Omental fat pad (tissue), 3 donors: ENCODE measurements at regions not wholly inside any gene's neighbourhood (a gene's known extent, or its start where the extent isn't known, plus 50 kb on each side); places are given as distances from the start of the nearest gene placed in this dataset.

Source experiments
- ATAC-seq: fragments of 150-250 bp; one replicate; pipeline ENCODE4 v1.9.1; 2016; ENCODE audit warnings: mild to moderate bottlenecking, moderate library complexity; ENCODE audit not compliant: low FRiP score
- DNase-seq: peaks from one replicate; pipeline ENCODE4 v3.0.0-alpha.2; 2019; ENCODE audit warnings: low spot score
- TF ChIP-seq, protein P1 (sequence below), 3 donors: fragments of 450-650 bp; IDR thresholded peaks; one replicate each; pipeline ENCODE4 v1.5.1; 2016 to 2017; ENCODE audit warnings: antibody characterized with exemption in 3 of 3, mild to moderate bottlenecking in 3 of 3, moderate library complexity in 2 of 3

DNA sequence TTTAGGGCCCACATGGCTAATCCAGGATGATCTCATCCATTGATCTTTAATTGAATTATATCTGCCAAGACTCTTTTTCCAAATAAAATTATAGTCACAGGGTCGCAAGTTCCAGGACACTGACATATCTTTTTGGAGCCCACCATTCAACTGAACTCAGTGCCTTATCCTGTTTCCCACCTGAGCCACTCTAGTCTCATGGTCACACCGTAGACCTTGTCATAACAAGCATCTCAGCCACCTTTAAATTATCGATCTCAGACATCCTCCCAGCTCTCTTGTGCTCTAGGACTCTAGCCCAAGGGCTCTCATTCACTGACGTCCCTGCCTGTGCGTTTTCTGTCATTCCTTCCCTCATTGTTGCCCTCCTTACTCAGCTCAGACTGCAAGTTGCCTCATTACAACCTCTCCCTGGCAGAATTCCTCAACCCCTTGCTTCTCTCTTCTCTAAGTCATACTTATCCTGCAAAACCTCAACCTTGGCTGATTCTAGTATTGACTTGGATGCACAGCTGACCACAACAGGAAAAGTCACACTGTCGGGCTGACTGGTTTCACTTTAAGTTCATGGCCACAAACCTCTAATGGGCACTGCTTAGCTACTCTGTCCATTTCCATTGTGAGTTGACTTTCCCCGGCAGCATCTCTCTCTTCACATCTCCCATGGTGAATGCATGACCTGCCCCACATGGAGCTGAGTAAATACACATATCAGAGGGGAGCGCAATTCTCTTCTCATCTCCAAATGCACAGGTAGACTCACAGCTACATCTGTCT, 91.0 kb upstream of the TRIM2 start:
- ATAC-seq (no peak), DNase-seq (no peak)

DNA sequence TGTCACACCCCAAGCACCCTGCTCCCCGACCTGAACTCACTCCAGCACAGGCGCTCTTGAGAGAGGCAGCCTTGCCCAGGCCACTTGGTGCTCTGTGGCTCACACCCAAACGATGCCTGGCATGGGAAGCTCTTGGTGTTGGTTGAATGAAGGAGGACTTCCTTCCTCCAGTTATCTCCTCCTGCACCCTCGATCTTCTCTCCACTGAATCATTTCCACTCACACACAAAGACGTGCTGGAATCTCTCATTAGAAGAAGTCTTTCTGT, 90.5 kb upstream of the TRIM2 start:
- ATAC-seq, result no peak
- DNase-seq, result no peak
- TF ChIP-seq, protein P1, sequence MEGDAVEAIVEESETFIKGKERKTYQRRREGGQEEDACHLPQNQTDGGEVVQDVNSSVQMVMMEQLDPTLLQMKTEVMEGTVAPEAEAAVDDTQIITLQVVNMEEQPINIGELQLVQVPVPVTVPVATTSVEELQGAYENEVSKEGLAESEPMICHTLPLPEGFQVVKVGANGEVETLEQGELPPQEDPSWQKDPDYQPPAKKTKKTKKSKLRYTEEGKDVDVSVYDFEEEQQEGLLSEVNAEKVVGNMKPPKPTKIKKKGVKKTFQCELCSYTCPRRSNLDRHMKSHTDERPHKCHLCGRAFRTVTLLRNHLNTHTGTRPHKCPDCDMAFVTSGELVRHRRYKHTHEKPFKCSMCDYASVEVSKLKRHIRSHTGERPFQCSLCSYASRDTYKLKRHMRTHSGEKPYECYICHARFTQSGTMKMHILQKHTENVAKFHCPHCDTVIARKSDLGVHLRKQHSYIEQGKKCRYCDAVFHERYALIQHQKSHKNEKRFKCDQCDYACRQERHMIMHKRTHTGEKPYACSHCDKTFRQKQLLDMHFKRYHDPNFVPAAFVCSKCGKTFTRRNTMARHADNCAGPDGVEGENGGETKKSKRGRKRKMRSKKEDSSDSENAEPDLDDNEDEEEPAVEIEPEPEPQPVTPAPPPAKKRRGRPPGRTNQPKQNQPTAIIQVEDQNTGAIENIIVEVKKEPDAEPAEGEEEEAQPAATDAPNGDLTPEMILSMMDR (IDR thresholded peaks at IDR 0.05), result no peak

More for the DNA sequence above, 91.0 kb upstream of the TRIM2 start:
- TF ChIP-seq, protein P1 (IDR thresholded peaks at IDR 0.05), result no peak

DNA sequence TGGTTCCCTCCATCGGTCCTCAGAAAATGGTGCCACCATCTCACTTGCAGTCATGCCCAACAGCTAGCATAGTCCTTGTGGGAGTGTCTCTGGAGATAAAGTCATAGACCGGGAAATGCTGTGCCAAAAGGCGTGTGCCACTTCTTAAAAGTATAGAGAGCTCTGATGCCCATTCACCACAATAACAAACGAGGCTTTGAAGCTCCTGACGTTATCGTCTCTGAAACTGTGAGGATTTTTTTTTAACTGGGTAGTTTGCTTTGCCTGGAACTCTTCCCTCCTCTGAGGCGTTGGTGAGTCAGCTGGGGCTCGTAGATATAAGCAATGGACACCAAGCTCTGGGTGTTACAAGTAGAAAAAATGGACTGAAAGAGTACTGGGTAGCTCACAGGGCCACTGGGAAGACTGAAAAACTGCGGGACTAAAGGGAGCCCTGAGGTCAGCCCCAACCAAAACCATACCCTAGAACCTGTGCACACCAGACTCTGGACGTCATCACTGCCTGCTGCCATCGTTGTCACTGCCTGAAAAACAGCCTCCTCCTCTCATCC, 89.4 kb upstream of the TRIM2 start:
- ATAC-seq, result no peak
- TF ChIP-seq, protein P1 (IDR thresholded peaks at IDR 0.05), result no peak
- DNase-seq, result no peak

DNA sequence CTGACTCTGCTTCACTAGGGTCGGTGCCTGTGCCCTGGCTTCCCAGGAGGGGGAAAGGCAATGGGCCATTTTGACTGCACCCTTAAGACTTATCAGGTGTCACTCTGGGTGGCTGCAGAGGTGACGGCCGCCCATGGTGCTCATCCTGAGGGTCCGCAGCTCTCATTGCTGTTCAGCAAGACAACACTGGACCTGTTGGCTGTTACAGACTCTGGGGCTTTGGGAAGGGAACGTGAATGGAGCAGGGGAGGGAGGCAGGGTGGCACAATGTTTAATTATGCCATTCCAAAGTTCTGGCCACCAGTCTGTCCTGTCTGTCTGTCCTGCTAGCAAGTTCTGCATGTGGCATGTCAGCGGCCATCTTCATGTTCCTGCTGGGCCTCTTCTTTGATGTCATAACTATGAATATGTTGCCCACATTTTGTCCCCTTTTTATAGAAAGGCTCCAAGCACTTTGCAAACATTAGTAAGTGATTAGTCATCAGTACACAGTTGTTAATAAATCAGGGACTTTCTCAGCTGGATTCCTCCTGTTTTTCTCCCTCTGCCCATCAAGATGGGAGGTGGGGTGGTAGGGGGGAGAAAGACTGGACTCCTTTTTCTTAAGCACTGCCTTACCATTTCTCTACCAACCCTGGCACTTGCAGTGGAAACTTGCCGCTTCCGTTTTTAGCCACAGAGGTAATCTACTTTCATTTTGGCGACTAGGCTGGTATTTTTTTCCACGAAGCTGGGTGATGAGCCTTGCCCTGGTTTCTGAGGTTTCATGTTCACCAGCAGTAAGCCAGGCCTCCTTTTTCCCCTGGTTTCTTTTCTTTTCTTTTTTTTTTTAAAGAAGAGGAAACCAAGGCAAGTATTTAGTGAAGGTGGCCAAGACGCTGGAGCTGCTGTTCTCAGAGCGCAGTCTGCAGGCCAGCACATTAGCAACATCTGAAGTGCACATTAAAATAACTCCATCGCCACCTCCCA, 88.6 kb upstream of the TRIM2 start:
- TF ChIP-seq, protein P1 (IDR thresholded peaks at IDR 0.05), result no peak
- ATAC-seq (peak; percentile 76), DNase-seq (no peak)

DNA sequence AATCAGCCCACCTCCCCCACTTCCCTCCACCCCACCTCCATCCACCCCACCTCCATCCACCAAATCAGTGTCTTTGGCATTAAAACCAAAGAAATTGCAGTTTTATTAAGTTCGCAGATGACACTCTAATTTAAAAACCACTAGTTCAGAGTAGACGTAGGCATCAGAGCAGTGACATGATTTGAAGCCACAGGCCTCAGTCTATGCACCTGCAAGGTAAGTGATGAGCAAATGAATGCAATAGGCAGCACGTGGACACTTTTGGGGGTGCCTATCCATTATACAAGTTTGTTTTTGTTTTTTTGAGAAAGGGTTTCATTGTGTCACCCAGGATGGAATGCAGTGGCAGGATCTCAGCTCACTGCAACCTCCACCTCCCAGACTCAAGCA, 88.0 kb upstream of the TRIM2 start:
- DNase-seq (no peak), ATAC-seq (no peak)
- TF ChIP-seq, protein P1 (IDR thresholded peaks at IDR 0.05), result no peak

DNA sequence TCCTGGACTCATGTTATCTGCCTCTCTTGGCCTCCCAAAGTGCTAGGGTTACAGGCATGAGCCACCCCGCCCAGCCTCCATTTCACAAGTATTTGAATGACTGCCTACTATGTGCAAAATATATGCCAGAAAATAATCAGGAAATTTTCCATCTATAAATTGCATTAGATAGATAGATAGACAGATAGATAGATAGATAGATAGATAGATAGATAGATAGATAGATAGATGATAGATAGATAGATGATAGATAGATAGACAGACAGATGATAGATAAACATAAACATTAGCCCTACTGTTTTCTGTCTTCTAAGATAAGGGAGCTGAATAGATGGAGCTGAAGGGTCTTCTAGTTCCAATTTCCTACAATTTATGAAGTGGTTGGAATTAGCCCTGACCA, 87.4 kb upstream of the TRIM2 start:
- DNase-seq (no peak), ATAC-seq (no peak)
- TF ChIP-seq, protein P1 (IDR thresholded peaks at IDR 0.05), result no peak
